NCI-H69 (cell line): ENCODE measurements at regions not wholly inside any gene's neighbourhood (a gene's known extent, or its start where the extent isn't known, plus 50 kb on each side); places are given as distances from the start of the nearest gene placed in this dataset.
"Not testable (repeated sequence)": the region's sequence is repeated elsewhere in the genome, so short reads cannot be mapped to it uniquely, and the experiment has no call there.

Experiments used
- DNase-seq: peaks from one replicate; lab custom pipeline; 2025; lab: John Stamatoyannopoulos, UW

DNA sequence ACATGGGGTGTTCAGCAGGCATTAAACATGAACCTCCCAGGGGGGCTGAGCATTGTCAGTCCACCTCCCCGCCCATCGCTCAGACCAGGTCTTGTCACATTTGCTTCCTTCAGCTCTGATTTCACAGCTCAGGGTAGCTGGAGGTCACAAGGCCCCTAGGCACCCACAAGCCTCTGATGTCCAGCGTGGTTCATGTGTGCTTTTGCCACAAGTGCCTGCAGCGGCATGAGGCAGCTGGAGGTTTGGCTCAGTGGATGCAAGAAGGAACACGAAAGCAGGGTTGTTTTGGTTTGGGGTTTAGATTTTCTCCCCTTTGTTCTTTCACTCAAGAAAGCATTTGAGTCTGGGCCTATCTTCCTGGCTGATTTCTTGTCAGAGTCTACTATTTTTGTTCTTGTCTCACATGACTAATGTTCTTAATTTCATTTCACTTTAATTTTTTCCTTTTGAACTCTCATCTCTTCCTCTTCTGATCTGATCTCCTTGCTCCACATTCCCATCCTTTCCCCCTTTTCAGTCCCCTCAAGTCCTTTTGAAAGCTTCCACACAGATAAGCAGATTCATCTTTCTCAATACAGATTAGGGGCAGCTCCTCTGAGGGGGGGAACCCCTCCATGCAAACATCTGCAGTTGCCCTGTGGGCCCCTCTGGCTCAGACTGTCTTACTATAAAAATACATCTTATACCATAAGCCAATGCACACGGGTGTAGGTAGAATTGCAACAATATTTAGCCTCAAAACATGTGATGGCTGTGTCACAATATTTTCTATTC is 68.1 kb upstream of the CEP85L start:
- no peak for DNase-seq

- no peak for DNase-seq
These were observed 67.5 kb upstream of the CEP85L start for GRCh38 chr6:118718903-118719302.

DNA sequence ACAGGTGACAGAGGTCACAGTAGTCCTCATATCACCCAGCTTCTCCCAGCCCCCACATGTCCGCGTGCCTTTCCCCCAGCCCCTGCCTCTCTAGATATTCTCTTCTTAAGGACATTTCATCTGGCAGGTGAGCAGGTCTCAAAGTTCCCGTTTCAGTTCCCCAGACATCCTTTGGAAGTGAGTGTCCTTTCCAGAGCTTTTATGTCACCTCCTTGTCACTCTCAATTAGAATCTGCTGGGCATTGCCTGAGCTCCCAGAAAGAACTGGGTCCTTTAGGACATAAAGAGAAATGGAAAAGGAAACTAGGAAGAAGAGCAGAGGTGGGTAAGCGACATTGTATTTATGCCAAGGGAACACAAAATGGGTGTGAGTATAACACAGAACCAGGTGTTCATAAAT is 66.9 kb upstream of the CEP85L start:
- no peak for DNase-seq

DNA sequence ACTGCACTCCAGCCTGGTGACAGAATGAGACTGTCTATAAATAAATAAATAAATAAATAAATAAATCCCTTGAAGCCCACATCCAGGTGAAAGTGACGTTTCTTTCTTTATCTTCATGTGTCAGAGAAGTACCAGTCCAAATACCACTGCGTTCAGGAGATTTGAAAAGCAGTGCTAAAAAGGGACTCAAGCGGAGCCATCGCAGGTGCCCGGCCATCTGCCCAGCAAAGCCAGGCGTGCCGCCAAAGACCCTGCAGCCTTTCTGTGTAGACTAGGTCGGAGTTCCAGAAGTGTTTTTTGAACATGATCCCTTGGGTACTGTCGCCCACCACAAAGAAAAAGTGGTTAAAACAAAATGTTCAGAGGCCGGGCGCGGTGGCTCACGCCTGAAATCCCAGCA is 65.7 kb upstream of the CEP85L start:
- no peak for DNase-seq

DNA sequence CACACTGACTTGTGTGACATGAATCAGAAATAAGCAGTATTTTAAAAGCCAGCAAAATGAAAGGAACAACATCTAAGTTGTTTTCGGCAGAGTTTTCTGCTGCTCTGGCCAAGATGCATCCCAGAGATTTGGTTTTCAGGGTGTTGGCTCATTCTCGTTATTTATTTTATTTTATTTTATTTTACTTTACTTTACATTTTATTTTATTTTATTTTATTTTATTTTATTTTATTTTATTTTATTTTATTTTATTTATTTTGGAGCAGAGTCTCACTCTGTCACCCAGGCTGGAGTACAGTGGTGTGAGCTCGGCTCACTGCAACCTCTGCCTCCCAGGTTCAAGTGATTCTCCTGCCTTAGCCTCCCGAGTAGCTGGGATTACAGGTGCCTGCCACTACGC is 64.5 kb upstream of the CEP85L start:
- DNase-seq, result not testable (repeated sequence)

GRCh38 chr6:118715376-118715775 is 64.0 kb upstream of the CEP85L start:
- no peak for DNase-seq

- no peak for DNase-seq
These were observed 63.4 kb upstream of the CEP85L start for GRCh38 chr6:118714756-118715155.

GRCh38 chr6:118712969-118713368 is 61.6 kb upstream of the CEP85L start:
- no peak for DNase-seq

GRCh38 chr6:118710616-118711015 is 59.2 kb upstream of the CEP85L start:
- no peak for DNase-seq

DNA sequence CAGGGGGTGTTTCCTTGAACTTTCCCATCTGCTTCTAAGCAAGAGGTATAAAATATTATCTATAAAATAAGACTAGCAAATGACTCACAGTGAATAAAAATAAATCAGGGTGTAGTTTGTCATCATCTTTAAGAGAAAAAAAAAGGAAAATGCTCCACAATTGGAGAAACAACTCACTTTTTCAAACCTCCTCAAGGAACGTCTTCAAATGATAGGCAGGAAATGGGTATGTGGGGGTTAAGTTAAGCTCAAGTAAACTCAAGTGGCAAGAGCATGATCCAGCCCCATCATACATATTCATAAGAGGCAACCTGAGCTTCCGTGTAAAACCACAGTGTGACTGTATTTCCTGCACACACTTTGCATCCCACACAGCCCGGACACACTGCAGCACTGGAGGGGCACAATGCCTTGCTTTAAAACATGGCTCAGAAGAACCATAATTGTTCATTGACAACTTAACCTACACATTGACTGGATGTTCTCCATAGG is 58.5 kb upstream of the CEP85L start:
- DNase-seq, result peak; percentile 41

GRCh38 chr6:118708744-118709143 is 57.4 kb upstream of the CEP85L start:
- no peak for DNase-seq

GRCh38 chr6:118708055-118708454 is 56.7 kb upstream of the CEP85L start:
- peak; percentile 12 for DNase-seq

- no peak for DNase-seq
These were observed 55.3 kb upstream of the CEP85L start for GRCh38 chr6:118706702-118707101.

DNA sequence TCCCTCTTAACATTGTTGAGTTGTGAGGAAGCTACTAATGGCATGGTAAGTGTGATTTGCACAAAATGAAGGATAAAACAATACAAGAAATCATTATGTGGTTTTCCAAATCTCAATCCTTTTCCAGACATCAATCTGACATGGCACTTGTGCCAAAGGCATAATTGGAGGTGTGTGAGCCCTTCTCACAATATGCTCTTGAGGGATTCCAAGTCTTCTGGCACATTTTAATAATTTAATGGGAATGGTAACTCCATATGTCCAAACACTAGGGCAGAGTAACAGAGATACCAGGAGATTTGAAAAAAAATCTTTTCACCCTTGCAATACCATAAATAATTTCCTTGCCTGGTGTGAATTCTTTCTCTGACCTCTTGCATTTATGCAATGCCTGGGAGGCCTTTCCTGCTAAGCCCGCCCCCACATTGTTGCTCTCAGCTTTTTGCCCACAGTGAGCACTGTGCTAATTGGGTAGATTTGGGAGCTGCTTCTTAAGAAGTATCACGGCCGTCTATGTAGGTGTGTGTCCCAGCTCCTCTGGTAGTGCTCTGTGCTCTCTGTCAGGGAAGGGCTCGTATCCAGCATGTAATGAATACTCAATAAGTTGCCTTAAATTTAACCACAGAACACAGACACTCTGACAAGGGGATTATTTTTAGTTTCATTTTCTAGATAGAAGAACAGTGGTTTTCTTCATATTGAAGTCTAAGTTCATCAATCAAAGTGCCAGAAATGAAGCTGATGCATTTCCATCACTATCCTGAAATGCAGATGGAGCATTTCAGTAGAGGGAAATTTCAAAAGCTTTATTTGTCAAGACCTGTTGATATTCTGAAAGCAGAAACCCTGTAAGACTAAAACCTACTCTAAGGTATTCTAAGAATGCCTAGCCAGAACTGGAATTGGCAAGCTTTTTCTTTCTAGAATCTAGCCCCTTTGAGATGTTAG is 54.4 kb upstream of the CEP85L start:
- DNase-seq, result peak; percentile 25

DNA sequence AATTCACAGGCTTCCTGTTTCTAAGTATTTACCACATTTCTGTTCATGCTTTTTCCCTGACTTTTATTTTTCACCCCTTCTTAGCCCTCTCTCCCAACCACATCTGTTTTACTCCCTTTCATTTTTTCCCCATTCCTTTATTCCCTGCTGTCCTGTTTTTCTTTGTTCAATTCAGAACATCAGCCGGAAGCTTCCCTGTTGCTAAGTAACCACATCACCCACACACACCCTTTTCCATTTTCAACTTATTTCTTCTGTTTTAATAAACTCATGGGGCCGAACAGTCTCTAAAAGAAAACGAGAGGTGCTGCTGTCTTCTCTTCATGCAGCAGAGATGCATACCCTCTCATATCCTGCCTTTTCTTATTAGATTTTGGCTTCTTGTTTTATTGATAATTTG is 53.5 kb upstream of the CEP85L start:
- peak; percentile 44 for DNase-seq

GRCh38 chr6:118701260-118701659 is 49.9 kb upstream of the CEP85L start:
- not testable (repeated sequence) for DNase-seq
